ENCODE measurements at regions not wholly inside any gene's neighbourhood (a gene's known extent, or its start where the extent isn't known, plus 50 kb on each side); places are given as distances from the start of the nearest gene placed in this dataset.

GRCh38 chr11:122025757-122026156 lies 90.3 kb downstream of the BLID start:
- no peak for DNase-seq (ENCODE audit: low read depth)
- TF ChIP-seq CTCF (conservative IDR thresholded peaks at IDR 0.05; ENCODE audit: low read depth, low read length), result no peak
- H3K4me3 ChIP-seq (ENCODE audit: low read depth, low read length), result no peak overlapping the region

- no peak for TF ChIP-seq CTCF (conservative IDR thresholded peaks at IDR 0.05; ENCODE audit: low read depth, low read length)
- DNase-seq (ENCODE audit: low read depth), result no peak
- H3K4me3 ChIP-seq (ENCODE audit: low read depth, low read length), result no peak overlapping the region
These were observed 91.7 kb downstream of the BLID start for GRCh38 chr11:122024278-122024677.

- DNase-seq (ENCODE audit: low read depth), result no peak
- no peak overlapping the region for H3K4me3 ChIP-seq (ENCODE audit: low read depth, low read length)
- TF ChIP-seq CTCF (conservative IDR thresholded peaks at IDR 0.05; ENCODE audit: low read depth, low read length), result peak; percentile 28
These were observed 92.3 kb downstream of the BLID start for GRCh38 chr11:122023614-122024250.

GRCh38 chr11:122022646-122023045 lies 93.4 kb downstream of the BLID start:
- TF ChIP-seq CTCF (conservative IDR thresholded peaks at IDR 0.05; ENCODE audit: low read depth, low read length), result no peak
- no peak overlapping the region for H3K4me3 ChIP-seq (ENCODE audit: low read depth, low read length)
- DNase-seq (ENCODE audit: low read depth), result no peak

- DNase-seq (ENCODE audit: low read depth), result peak; percentile 61
- no peak overlapping the region for H3K4me3 ChIP-seq (ENCODE audit: low read depth, low read length)
- peak; percentile 72 for TF ChIP-seq CTCF (conservative IDR thresholded peaks at IDR 0.05; ENCODE audit: low read depth, low read length)
These were observed 95.1 kb downstream of the BLID start for GRCh38 chr11:122020902-122021301.

GRCh38 chr11:122019908-122020694 lies 95.9 kb downstream of the BLID start:
- DNase-seq (ENCODE audit: low read depth), result no peak
- no peak for TF ChIP-seq CTCF (conservative IDR thresholded peaks at IDR 0.05; ENCODE audit: low read depth, low read length)
- no peak overlapping the region for H3K4me3 ChIP-seq (ENCODE audit: low read depth, low read length)
